ENCODE measurements at regions not wholly inside any gene's neighbourhood (a gene's known extent, or its start where the extent isn't known, plus 50 kb on each side); places are given as distances from the start of the nearest gene placed in this dataset.

- no peak for DNase-seq
These were observed 107.3 kb upstream of the ANKRD55 start for GRCh38 chr5:56340196-56340980.

DNA sequence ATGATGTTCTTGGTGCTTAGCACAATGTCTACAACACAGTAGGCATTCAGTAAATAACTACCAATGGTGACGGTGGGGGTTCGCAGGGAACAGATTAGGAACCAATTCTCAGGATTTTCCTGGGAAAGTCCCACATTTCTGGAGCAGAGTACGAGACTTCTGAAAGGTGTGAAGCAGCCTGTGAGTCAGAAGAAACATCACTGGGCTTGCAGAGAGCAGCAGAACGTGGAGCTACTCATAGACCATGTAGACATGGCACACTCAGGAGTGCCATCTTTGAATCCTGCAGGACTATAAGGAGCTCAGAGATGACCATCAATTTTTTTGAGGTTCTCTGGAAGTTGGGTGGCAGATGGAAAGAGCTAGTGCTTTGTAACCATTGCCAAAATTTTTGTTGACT lies 106.6 kb upstream of the ANKRD55 start:
- DNase-seq: no peak

- DNase-seq: no peak
These were observed 104.7 kb upstream of the ANKRD55 start for GRCh38 chr5:56337715-56338319.

DNA sequence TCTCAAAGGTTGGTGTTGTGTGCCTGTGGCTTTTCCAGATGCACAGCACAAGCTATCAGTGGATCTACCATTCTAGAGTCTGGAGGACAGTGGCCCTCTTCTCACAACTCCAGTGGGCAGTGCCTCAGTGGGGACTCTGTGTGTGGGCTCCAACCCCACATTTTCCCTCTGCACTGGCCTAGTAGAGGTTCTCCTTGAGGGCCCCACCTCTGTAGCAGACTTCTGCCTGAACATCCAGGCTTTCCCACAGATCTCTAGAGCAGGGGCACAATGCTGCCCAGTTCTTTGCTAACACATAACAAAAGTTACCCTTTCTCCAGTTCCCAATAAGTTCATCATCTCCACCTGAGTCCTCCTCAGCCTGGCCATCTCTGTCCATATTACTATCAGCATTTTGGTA lies 102.1 kb upstream of the ANKRD55 start:
- DNase-seq: peak; percentile 7

GRCh38 chr5:56330806-56331205 lies 97.7 kb upstream of the ANKRD55 start:
- no peak for DNase-seq

DNA sequence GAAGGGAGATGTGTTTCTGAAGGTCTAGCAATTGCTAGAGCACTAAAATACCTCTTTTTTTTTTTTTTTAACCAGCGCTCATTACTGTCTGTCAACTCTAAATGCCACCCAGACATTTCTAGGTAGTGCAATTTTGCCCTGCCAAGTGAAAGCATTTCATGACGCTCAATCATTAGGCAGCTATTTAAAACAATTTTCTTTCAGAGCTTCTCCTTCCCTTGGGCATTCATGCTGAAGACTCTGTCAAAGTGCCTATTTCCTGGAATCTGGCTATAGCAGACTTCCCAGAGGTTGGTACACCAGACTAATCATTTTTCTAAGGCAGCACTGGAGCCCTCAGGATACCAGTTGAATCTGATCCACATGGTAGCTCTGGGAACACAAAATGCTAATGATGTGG lies 97.0 kb upstream of the ANKRD55 start:
- no peak for DNase-seq

- no peak for DNase-seq
These were observed 96.5 kb upstream of the ANKRD55 start for GRCh38 chr5:56329652-56330051.

DNA sequence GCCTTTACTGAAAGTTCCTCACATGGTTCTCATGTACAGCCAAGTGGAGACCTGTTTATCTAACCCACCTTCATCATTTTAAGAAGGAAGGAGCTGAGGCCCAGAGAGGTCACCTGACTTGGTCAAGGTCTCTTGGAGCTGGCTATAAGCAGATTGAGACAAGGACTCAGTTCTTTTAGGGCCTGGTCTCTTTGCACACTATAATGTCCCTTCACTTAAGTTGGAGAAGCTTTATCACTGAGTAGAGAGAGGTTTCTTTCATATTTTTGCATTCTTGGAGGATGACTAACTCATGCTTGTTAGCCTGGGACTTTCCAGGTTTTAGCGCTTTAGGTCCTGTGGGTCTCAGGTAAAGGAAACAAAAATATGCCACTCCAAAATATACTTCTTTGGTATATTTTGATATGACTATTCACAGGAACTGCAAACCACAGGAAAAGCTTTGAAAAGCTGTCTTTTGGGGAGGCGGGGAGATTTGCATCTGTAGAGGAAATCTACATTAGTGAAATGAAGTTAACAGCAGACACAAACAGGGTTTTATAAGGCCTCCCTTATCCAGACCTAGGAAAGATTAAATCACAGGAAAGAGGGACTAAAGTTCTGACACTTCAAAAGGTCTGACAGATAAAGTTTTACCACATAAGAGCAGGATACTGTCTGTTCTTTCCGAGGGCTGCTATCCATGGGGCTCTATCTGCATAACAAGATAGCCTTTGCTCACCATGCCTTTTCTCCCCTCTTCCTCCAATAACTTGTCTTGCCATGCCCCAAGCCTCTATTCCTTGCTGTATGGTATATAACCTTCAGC lies 95.8 kb upstream of the ANKRD55 start:
- DNase-seq: peak; percentile 40

DNA sequence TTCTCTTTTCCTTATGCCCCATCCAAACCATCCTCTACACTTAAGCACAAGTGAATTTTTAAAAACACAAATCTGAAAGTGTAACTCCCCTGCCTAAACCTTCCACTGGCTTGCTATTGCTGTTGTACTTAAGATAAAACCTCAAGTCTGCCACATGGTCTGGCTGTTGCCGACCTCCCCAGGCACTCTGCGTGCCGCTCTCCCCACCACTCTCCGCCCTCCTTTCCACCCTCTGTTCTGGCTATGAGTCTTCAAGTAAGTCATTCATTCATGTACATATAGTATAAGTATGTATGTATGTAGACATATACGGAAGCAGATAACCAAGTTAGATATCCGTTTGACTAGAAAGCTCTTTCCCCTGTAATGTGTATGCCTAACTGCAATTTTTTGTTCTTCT lies 94.7 kb upstream of the ANKRD55 start:
- no peak for DNase-seq

- DNase-seq: no peak
These were observed 93.6 kb upstream of the ANKRD55 start for GRCh38 chr5:56326770-56327169.

DNA sequence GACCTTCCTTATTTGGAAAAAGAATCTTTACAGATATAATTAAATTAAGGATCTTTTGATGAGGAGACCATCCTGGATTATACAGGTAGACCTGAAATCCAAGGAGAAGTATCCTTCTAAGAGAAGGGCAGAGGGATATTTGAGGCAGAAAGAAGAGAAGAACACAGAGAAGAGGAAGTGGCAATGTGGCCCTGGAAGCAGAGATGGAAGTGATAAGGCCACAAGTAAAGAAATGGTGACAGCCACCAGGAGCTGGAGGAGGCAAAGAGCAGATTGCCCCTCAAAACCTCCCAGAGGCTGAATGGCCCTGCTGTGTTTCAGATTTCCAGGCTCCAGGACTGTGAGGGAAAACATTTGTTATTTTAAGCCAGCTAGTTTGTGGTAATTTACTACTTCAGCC lies 93.0 kb upstream of the ANKRD55 start:
- no peak for DNase-seq

DNA sequence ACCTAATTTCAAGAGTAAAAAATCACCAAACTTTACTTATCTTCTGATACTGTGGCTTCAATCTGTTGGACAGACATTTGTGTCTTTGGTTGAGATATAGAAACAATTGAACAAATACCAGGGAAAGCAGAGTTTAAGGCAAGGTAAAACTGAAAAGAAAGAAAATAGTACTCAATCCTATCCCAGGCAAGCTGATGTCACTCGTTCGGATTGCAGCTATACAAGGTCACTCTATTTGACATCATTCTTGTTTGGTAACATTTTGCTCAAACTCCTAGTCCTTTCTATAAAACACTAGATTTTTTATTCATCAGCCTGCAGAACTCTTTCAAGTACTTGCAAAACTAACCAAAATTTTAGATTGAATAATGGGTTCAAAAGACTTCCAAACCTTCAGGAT lies 91.9 kb upstream of the ANKRD55 start:
- no peak for DNase-seq

GRCh38 chr5:56323505-56323904 lies 90.4 kb upstream of the ANKRD55 start:
- no peak for DNase-seq

DNA sequence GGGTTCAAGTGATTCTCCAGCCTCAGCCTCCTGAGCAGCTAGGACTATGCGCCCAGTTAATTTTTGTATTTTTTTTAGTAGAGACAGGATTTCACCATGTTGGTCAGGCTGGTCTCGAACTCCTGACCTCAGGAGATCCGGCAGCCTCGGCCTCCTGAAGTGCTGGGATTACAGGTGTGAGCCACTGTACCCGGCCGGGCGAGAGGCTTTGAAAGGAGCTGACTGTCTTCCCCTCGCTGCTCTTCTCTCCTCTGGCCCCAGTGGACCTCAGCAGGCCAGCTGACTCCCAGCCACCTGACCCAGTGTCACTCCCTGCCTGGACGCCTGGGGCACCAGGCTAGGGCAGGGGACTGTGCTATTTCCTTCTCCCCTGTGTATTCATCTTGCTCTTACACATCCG lies 89.5 kb upstream of the ANKRD55 start:
- DNase-seq: no peak

DNA sequence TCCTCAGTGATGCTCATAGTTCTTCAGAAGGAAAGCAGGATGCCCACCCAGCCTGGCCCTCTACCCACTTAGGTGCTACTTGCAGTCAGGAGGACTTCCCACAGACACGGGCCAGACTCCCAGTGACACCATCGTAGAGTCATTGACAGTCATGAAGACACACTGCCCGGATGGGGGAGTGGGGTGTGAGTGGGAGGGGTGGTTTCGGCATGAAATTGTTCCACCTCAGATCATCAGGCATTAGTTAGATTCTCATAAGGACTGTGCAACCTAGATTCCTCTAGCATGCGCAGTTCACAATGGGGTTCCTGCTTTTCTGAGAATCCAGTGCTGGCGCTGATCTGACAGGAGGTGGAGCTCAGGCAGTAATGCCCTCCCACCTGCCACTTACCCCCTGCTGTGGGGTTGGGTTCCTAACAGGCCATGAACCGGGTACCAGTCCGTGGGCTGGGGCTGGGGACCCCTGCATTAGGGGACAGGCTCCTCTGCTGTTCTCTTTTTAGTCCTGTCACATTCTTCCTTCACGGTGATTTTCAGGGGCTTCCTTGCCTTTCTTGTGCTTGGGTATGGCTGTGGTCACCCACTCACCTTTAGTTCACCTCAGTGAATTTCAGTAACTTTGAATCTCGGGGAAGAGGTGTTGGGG lies 88.2 kb upstream of the ANKRD55 start:
- no peak for DNase-seq

GRCh38 chr5:56320686-56321085 lies 87.6 kb upstream of the ANKRD55 start:
- DNase-seq: no peak

- DNase-seq: no peak
These were observed 86.5 kb upstream of the ANKRD55 start for GRCh38 chr5:56319526-56320181.

GRCh38 chr5:56317923-56318561 lies 84.9 kb upstream of the ANKRD55 start:
- DNase-seq: no peak

GRCh38 chr5:56316299-56316994 lies 83.3 kb upstream of the ANKRD55 start:
- DNase-seq: no peak

- DNase-seq: peak; percentile 28
These were observed 81.4 kb upstream of the ANKRD55 start for GRCh38 chr5:56314529-56314928.

DNA sequence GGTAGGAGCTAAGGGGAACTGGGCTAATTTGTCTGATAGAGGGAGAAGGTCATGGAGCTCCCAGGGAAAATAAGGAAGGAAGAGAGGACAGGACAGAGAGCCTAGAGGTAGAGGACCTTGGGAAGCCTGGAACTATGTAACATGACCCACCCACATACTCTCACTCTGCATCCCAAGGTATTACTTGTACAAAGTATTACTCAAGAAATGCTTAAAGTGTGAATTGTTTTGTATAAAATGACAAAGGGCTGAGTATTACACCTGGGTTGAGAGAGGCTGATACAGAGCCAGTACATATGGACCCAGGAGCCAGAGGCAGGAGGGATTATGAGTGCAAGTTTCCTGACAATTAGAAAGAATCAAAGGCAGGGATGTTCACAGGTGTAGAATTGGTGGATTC lies 80.5 kb upstream of the ANKRD55 start:
- no peak for DNase-seq
